K562 (cell line): ENCODE measurements at regions not wholly inside any gene's neighbourhood (a gene's known extent, or its start where the extent isn't known, plus 50 kb on each side); places are given as distances from the start of the nearest gene placed in this dataset.

ENCODE experiments used
- CUX1 ChIP-seq: fragments of 200-800 bp; sonication (Bioruptor generic); IDR thresholded peaks from 2 replicates; pipeline ENCODE4 v1.6.1; 2016; ENCODE audit warnings: missing genetic modification characterization, missing compliant biosample characterization
- E2F5 ChIP-seq: sonication (generic); formaldehyde crosslinking; IDR thresholded peaks from 2 replicates; pipeline ENCODE4 v1.8.0; 2022; ENCODE audit warnings: mild to moderate bottlenecking, missing genetic modification reagents
- E2F6 ChIP-seq, 2 experiments: IDR thresholded peaks; 2 replicates each; pipeline ENCODE4 v1.6.1; 2011; ENCODE audit warnings: borderline replicate concordance in 1 of 2, control low read depth in 1 of 2, low read depth in 1 of 2, low read length in 1 of 2, mild to moderate bottlenecking in 1 of 2, mixed read lengths in 1 of 2, moderate library complexity in 1 of 2; ENCODE audit not compliant: insufficient read depth in 1 of 2, insufficient read length in 1 of 2, poor library complexity in 1 of 2, severe bottlenecking in 1 of 2; ENCODE audit errors: extremely low read depth in 1 of 2
- FOXP1 ChIP-seq: sonication (generic); formaldehyde crosslinking; IDR thresholded peaks from 2 replicates; pipeline ENCODE4 v1.8.0; 2022; ENCODE audit warnings: mild to moderate bottlenecking, missing genetic modification reagents
- LEF1 ChIP-seq: fragments of 450-650 bp; IDR thresholded peaks from 2 replicates; pipeline ENCODE4 v1.6.1; 2016; ENCODE audit warnings: mild to moderate bottlenecking
- MECOM ChIP-seq: fragments of 250-450 bp; sonication (Bioruptor Pico); IDR thresholded peaks from 2 replicates; pipeline ENCODE4 v1.8.0; 2022; ENCODE audit warnings: inconsistent platforms
- PRPF4 ChIP-seq: fragments of 200-400 bp; formaldehyde crosslinking; IDR thresholded peaks from one replicate; pipeline ENCODE4 v1.6.1; 2017; ENCODE audit warnings: low read length, low read depth, mild to moderate bottlenecking; ENCODE audit not compliant: insufficient read depth, poor library complexity, severe bottlenecking
- RBM22 ChIP-seq: fragments of 200-400 bp; formaldehyde crosslinking; IDR thresholded peaks from 2 replicates; pipeline ENCODE4 v1.6.1; 2018; ENCODE audit warnings: low read length, low read depth; ENCODE audit not compliant: poor library complexity, severe bottlenecking
- SAFB2 ChIP-seq: fragments of 200-400 bp; formaldehyde crosslinking; IDR thresholded peaks from 2 replicates; pipeline ENCODE4 v1.6.1; 2018; ENCODE audit warnings: borderline replicate concordance, low read length, low read depth, moderate library complexity; ENCODE audit not compliant: severe bottlenecking
- SIN3A ChIP-seq, 2 experiments: fragments of 150-350 bp in 1 of 2; IDR thresholded peaks; 2 replicates each; pipeline ENCODE4 v1.6.1; 2011 to 2016; ENCODE audit warnings: borderline replicate concordance in 2 of 2, low read depth in 2 of 2, low read length in 2 of 2, mild to moderate bottlenecking in 2 of 2, moderate library complexity in 2 of 2; ENCODE audit not compliant: control insufficient read depth in 1 of 2
- TF ChIP-seq, protein P1 (sequence below), 2 experiments: fragments of 450-650 bp; IDR thresholded peaks; 2 replicates each; pipeline ENCODE4 v1.6.1; 2016; ENCODE audit warnings: mild to moderate bottlenecking in 2 of 2, borderline replicate concordance in 1 of 2, low read depth in 1 of 2, moderate library complexity in 1 of 2

GRCh38 chr1:80158771-80159170, 1152.2 kb upstream of the ADGRL4 start (continued):
- TF ChIP-seq MECOM (CRISPR knock-in tag) (no peak), E2F5 (CRISPR knock-in tag) (no peak), PRPF4 (no peak), CUX1 (no peak), SIN3A (IDR thresholded peaks at IDR 0.05; ENCODE audit: borderline replicate concordance in 2 of 2, control insufficient read depth in 1 of 2, low read depth in 2 of 2, low read length in 2 of 2) (no peak), SAFB2 (no peak), FOXP1 (CRISPR knock-in tag) (no peak), LEF1 (no peak), E2F6 (IDR thresholded peaks at IDR 0.05; ENCODE audit: borderline replicate concordance in 1 of 2, extremely low read depth in 1 of 2, insufficient read depth in 1 of 2, insufficient read length in 1 of 2, low read depth in 1 of 2, low read length in 1 of 2, poor library complexity in 1 of 2, severe bottlenecking in 1 of 2) (no peak), RBM22 (no peak)
- TF ChIP-seq, protein P1, sequence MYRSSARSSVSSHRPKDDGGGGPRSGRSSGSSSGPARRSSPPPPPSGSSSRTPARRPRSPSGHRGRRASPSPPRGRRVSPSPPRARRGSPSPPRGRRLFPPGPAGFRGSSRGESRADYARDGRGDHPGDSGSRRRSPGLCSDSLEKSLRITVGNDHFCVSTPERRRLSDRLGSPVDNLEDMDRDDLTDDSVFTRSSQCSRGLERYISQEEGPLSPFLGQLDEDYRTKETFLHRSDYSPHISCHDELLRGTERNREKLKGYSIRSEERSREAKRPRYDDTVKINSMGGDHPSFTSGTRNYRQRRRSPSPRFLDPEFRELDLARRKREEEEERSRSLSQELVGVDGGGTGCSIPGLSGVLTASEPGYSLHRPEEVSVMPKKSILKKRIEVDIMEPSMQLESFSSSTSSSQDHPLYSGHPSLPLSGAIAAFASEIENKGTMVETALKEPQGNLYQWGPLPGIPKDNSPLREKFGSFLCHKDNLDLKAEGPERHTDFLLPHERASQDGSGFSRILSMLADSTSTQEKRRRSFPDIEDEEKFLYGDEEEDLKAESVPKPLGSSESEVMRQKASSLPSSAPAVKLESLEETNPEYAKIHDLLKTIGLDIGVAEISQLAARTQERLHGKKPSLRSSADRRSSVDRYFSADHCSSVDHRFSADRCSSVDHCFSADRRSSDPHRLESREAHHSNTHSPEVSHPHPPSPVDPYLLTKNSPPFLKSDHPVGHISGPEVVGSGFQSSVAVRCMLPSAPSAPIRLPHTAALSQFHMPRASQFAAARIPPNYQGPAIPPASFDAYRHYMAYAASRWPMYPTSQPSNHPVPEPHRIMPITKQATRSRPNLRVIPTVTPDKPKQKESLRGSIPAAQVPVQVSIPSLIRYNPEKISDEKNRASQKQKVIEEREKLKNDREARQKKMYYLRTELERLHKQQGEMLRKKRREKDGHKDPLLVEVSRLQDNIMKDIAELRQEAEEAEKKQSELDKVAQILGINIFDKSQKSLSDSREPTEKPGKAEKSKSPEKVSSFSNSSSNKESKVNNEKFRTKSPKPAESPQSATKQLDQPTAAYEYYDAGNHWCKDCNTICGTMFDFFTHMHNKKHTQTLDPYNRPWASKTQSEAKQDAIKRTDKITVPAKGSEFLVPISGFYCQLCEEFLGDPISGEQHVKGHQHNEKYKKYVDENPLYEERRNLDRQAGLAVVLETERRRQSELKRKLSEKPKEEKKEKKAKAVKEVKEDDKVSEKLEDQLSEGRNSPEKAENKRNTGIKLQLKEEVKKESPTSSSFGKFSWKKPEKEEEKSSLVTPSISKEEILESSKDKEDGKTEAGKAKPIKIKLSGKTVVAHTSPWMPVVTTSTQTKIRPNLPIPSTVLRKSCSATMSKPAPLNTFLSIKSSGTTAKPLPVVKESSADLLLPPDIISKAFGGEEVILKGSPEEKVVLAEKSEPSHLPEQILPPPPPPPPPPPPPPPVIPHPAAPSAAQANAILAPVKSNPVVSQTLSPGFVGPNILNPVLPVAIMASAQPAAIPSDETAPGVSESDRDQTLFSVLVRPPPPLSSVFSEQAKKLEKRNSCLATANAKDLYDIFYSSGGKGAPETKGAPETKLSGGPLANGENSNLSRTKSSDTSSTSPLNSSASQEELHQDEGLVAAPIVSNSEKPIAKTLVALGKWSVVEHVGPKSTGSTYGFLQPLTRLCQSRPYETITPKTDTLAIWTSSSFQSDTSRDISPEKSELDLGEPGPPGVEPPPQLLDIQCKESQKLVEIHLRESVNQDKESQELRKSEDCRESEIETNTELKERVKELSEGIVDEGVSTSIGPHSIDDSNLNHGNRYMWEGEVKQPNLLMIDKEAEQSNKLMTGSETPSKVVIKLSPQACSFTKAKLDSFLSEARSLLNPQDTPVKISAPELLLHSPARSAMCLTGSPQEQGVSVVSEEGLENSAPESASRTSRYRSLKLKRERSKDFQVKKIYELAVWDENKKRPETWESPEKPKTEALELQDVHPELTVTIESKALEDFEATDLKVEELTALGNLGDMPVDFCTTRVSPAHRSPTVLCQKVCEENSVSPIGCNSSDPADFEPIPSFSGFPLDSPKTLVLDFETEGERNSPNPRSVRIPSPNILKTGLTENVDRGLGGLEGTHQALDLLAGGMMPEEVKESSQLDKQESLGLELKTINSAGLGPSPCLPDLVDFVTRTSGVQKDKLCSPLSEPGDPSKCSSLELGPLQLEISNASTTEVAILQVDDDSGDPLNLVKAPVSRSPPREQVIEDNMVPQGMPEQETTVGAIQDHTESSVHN (IDR thresholded peaks at IDR 0.05; ENCODE audit: borderline replicate concordance in 1 of 2, low read depth in 1 of 2) = no peak
